ENCODE measurements at regions not wholly inside any gene's neighbourhood (a gene's known extent, or its start where the extent isn't known, plus 50 kb on each side); places are given as distances from the start of the nearest gene placed in this dataset.

GRCh38 chr3:26087751-26088150 is 297.9 kb downstream of the OXSM start:
- H3K27ac ChIP-seq (ENCODE audit: low read length), result no peak overlapping the region
- peaks cover 4% of the 10 kb centered on the region; the same call in 1 of the 2 replicates for H3K9me3 ChIP-seq (ENCODE audit: insufficient read depth, low read length)
- H3K36me3 ChIP-seq (replicated peaks; ENCODE audit: low read depth, low read length), result no peaks in the 10 kb centered on the region
- no peaks in the 10 kb centered on the region for H3K27me3 ChIP-seq (ENCODE audit: low read depth, low read length)
- no peak overlapping the region for H3K4me2 ChIP-seq (ENCODE audit: low read length)
- TF ChIP-seq EZH2phosphoT487 (IDR thresholded peaks at IDR 0.05; ENCODE audit: low read depth) (no peak), CTCF (IDR thresholded peaks at IDR 0.05; ENCODE audit: low read depth, low read length) (no peak)
- no peaks in the 10 kb centered on the region for H3K4me1 ChIP-seq (ENCODE audit: low read length)
- no peak overlapping the region for H3K4me3 ChIP-seq (ENCODE audit: low read length)
- no peaks in the 10 kb centered on the region for H3K79me2 ChIP-seq (ENCODE audit: low read length)
- no peak overlapping the region for H2AFZ ChIP-seq (ENCODE audit: low read depth, low read length)
- H4K20me1 ChIP-seq (ENCODE audit: insufficient read depth, low read length), result no peaks in the 10 kb centered on the region
- H3K9ac ChIP-seq (ENCODE audit: low read length), result no peak overlapping the region

- TF ChIP-seq EZH2phosphoT487 (IDR thresholded peaks at IDR 0.05; ENCODE audit: low read depth), result no peak
- TF ChIP-seq CTCF (IDR thresholded peaks at IDR 0.05; ENCODE audit: low read depth, low read length), result no peak
- no peak overlapping the region for H3K4me2 ChIP-seq (ENCODE audit: low read length)
- H3K27me3 ChIP-seq (ENCODE audit: low read depth, low read length), result no peaks in the 10 kb centered on the region
- H4K20me1 ChIP-seq (ENCODE audit: insufficient read depth, low read length), result no peaks in the 10 kb centered on the region
- H3K27ac ChIP-seq (ENCODE audit: low read length), result no peak overlapping the region
- peaks cover 4% of the 10 kb centered on the region; the same call in 1 of the 2 replicates for H3K9me3 ChIP-seq (ENCODE audit: insufficient read depth, low read length)
- H3K36me3 ChIP-seq (replicated peaks; ENCODE audit: low read depth, low read length), result no peaks in the 10 kb centered on the region
- H2AFZ ChIP-seq (ENCODE audit: low read depth, low read length), result no peak overlapping the region
- H3K9ac ChIP-seq (ENCODE audit: low read length), result no peak overlapping the region
- H3K4me1 ChIP-seq (ENCODE audit: low read length), result no peaks in the 10 kb centered on the region
- no peaks in the 10 kb centered on the region for H3K79me2 ChIP-seq (ENCODE audit: low read length)
- H3K4me3 ChIP-seq (ENCODE audit: low read length), result no peak overlapping the region
Measured at GRCh38 chr3:26089249-26089648, 299.4 kb downstream of the OXSM start.

GRCh38 chr3:26090589-26090988 is 300.7 kb downstream of the OXSM start:
- TF ChIP-seq EZH2phosphoT487 (IDR thresholded peaks at IDR 0.05; ENCODE audit: low read depth) (no peak), CTCF (IDR thresholded peaks at IDR 0.05; ENCODE audit: low read depth, low read length) (no peak)
- Histone ChIP-seq H3K79me2 (ENCODE audit: low read length) (no peaks in the 10 kb centered on the region), H3K4me1 (ENCODE audit: low read length) (no peaks in the 10 kb centered on the region), H3K9ac (ENCODE audit: low read length) (no peak overlapping the region), H2AFZ (ENCODE audit: low read depth, low read length) (no peak overlapping the region), H3K27ac (ENCODE audit: low read length) (no peak overlapping the region), H3K9me3 (ENCODE audit: insufficient read depth, low read length) (peaks cover 4% of the 10 kb centered on the region; the same call in 1 of the 2 replicates), H3K4me2 (ENCODE audit: low read length) (no peak overlapping the region), H3K4me3 (ENCODE audit: low read length) (no peak overlapping the region), H3K27me3 (ENCODE audit: low read depth, low read length) (no peaks in the 10 kb centered on the region), H4K20me1 (ENCODE audit: insufficient read depth, low read length) (no peaks in the 10 kb centered on the region), H3K36me3 (replicated peaks; ENCODE audit: low read depth, low read length) (no peaks in the 10 kb centered on the region)

- no peak overlapping the region for H2AFZ ChIP-seq (ENCODE audit: low read depth, low read length)
- no peaks in the 10 kb centered on the region for H3K27me3 ChIP-seq (ENCODE audit: low read depth, low read length)
- H3K9ac ChIP-seq (ENCODE audit: low read length), result no peak overlapping the region
- no peaks in the 10 kb centered on the region for H3K36me3 ChIP-seq (replicated peaks; ENCODE audit: low read depth, low read length)
- H4K20me1 ChIP-seq (ENCODE audit: insufficient read depth, low read length), result no peaks in the 10 kb centered on the region
- no peaks in the 10 kb centered on the region for H3K79me2 ChIP-seq (ENCODE audit: low read length)
- H3K9me3 ChIP-seq (ENCODE audit: insufficient read depth, low read length), result peaks cover 4% of the 10 kb centered on the region; the same call in 1 of the 2 replicates
- H3K4me2 ChIP-seq (ENCODE audit: low read length), result no peak overlapping the region
- TF ChIP-seq EZH2phosphoT487 (IDR thresholded peaks at IDR 0.05; ENCODE audit: low read depth) (no peak), CTCF (IDR thresholded peaks at IDR 0.05; ENCODE audit: low read depth, low read length) (no peak)
- no peak overlapping the region for H3K4me3 ChIP-seq (ENCODE audit: low read length)
- no peak overlapping the region for H3K27ac ChIP-seq (ENCODE audit: low read length)
- H3K4me1 ChIP-seq (ENCODE audit: low read length), result no peaks in the 10 kb centered on the region
Measured at GRCh38 chr3:26091096-26091495, 301.2 kb downstream of the OXSM start.

All from OCI-LY3 (cell line).